GM18502 (cell line): ENCODE measurements at regions not wholly inside any gene's neighbourhood (a gene's known extent, or its start where the extent isn't known, plus 50 kb on each side); places are given as distances from the start of the nearest gene placed in this dataset.

Source experiments
- ATAC-seq: cut with Tn5 transposase; IDR thresholded peaks from one replicate; pipeline ENCODE4 v1.9.1; 2021; ENCODE audit warnings: mild to moderate bottlenecking; ENCODE audit not compliant: unreplicated experiment, poor library complexity

GRCh38 chr5:125793470-125793869 is 629.7 kb upstream of the GRAMD2B start:
- ATAC-seq = no peak

- no peak for ATAC-seq
Measured at GRCh38 chr5:125794922-125795321, 628.3 kb upstream of the GRAMD2B start.

GRCh38 chr5:125798307-125798706 is 624.9 kb upstream of the GRAMD2B start:
- no peak for ATAC-seq

- no peak for ATAC-seq
Measured at GRCh38 chr5:125812651-125813050, 610.6 kb upstream of the GRAMD2B start.

GRCh38 chr5:125813221-125813974 is 609.8 kb upstream of the GRAMD2B start:
- ATAC-seq = no peak

- no peak for ATAC-seq
Measured at GRCh38 chr5:125814119-125814518, 609.1 kb upstream of the GRAMD2B start.

- no peak for ATAC-seq
Measured at GRCh38 chr5:125823572-125823971, 599.6 kb upstream of the GRAMD2B start.

- no peak for ATAC-seq
Measured at GRCh38 chr5:125826214-125826613, 597.0 kb upstream of the GRAMD2B start.

GRCh38 chr5:125829349-125829748 is 593.9 kb upstream of the GRAMD2B start:
- peak; percentile 98 for ATAC-seq

GRCh38 chr5:125833398-125833797 is 589.8 kb upstream of the GRAMD2B start:
- no peak for ATAC-seq

GRCh38 chr5:125834438-125835115 is 588.6 kb upstream of the GRAMD2B start:
- no peak for ATAC-seq

- peak; percentile 85 for ATAC-seq
Measured at GRCh38 chr5:125835293-125836172, 587.7 kb upstream of the GRAMD2B start.

- ATAC-seq = no peak
Measured at GRCh38 chr5:125836256-125836655, 587.0 kb upstream of the GRAMD2B start.

GRCh38 chr5:125837866-125838265 is 585.3 kb upstream of the GRAMD2B start:
- ATAC-seq = no peak

GRCh38 chr5:125847561-125847960 is 575.6 kb upstream of the GRAMD2B start:
- no peak for ATAC-seq

- no peak for ATAC-seq
Measured at GRCh38 chr5:125848751-125849150, 574.5 kb upstream of the GRAMD2B start.

- ATAC-seq = no peak
Measured at GRCh38 chr5:125856949-125857348, 566.3 kb upstream of the GRAMD2B start.

GRCh38 chr5:125863579-125863978 is 559.6 kb upstream of the GRAMD2B start:
- ATAC-seq = no peak

GRCh38 chr5:125865166-125865815 is 557.9 kb upstream of the GRAMD2B start:
- no peak for ATAC-seq

- no peak for ATAC-seq
Measured at GRCh38 chr5:125868036-125868435, 555.2 kb upstream of the GRAMD2B start.
